ENCODE measurements at regions not wholly inside any gene's neighbourhood (a gene's known extent, or its start where the extent isn't known, plus 50 kb on each side); places are given as distances from the start of the nearest gene placed in this dataset.
"Not testable (repeated sequence)": the region's sequence is repeated elsewhere in the genome, so short reads cannot be mapped to it uniquely, and the experiment has no call there.

GRCh38 chrY:8815616-8816015 is 521.6 kb upstream of the TSPY4 start:
- DNase-seq (ENCODE audit: low read depth), result no peak

- no peak for DNase-seq (ENCODE audit: low read depth)
These were observed 517.2 kb upstream of the TSPY4 start for GRCh38 chrY:8820032-8820431.

GRCh38 chrY:8821106-8821505 is 516.2 kb upstream of the TSPY4 start:
- DNase-seq (ENCODE audit: low read depth), result no peak

DNA sequence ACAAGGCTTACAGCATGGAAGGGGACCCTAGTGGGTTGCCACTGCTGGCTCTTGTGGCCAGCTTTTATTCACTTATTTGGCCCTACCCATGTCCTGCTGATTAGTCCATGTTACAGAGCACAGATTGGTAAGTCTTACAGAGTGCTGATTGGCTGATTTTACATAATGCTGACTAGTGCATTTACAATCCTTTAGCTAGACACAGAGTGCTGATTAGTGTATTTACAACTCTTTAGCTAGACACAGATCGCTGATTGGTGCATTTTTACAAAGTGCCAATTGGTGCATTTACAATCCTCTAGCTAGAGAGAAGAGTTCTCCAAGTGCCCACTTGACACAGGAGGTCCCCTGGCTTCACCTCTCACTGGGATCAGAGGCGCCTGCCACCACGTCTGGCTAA is 485.0 kb upstream of the TSPY4 start:
- DNase-seq (ENCODE audit: low read depth), result no peak

- no peak for DNase-seq (ENCODE audit: low read depth)
These were observed 448.9 kb upstream of the TSPY4 start for GRCh38 chrY:8888371-8888770.

GRCh38 chrY:8897876-8898275 is 439.4 kb upstream of the TSPY4 start:
- no peak for DNase-seq (ENCODE audit: low read depth)

GRCh38 chrY:8905141-8905540 is 432.1 kb upstream of the TSPY4 start:
- DNase-seq (ENCODE audit: low read depth), result no peak

- not testable (repeated sequence) for DNase-seq (ENCODE audit: low read depth)
These were observed 414.7 kb upstream of the TSPY4 start for GRCh38 chrY:8922576-8922975.

Measured in HT1080 (cell line).